IgD-negative memory B cell (primary cell): ENCODE measurements at regions not wholly inside any gene's neighbourhood (a gene's known extent, or its start where the extent isn't known, plus 50 kb on each side); places are given as distances from the start of the nearest gene placed in this dataset.
A peak's percentile ranks its signal among the peaks of the same experiment; 100 is the strongest.
"Not testable (repeated sequence)": the region's sequence is repeated elsewhere in the genome, so short reads cannot be mapped to it uniquely, and the experiment has no call there.

Experiments used
- H3K27ac Mint-ChIP-seq, 3 donors: one replicate each; pipeline ENCODE4 v1.8.0; 2020 to 2022; ENCODE audit warnings: mild to moderate bottlenecking in 3 of 3, mixed read lengths in 3 of 3, moderate library complexity in 1 of 3
- H3K27me3 Mint-ChIP-seq: one replicate; pipeline ENCODE4 v1.8.0; 2021; ENCODE audit warnings: mixed read lengths
- H3K36me3 Mint-ChIP-seq: one replicate; pipeline ENCODE4 v1.8.0; 2020; ENCODE audit warnings: mild to moderate bottlenecking, mixed read lengths
- H3K4me1 Mint-ChIP-seq, 3 donors: one replicate each; pipeline ENCODE4 v1.8.0; 2020 to 2022; ENCODE audit warnings: mixed read lengths in 3 of 3, mild to moderate bottlenecking in 1 of 3
- H3K4me3 Mint-ChIP-seq, 4 donors: one replicate each; pipeline ENCODE4 v1.8.0; 2020 to 2022; ENCODE audit warnings: mild to moderate bottlenecking in 4 of 4, mixed read lengths in 4 of 4, moderate library complexity in 3 of 4
- H3K9me3 Mint-ChIP-seq, 3 donors: one replicate each; pipeline ENCODE4 v1.8.0; 2020 to 2021; ENCODE audit warnings: mixed read lengths in 3 of 3, mild to moderate bottlenecking in 1 of 3

GRCh38 chr11:96483374-96483955 lies 93.7 kb downstream of the JRKL start:
- no peaks in the 10 kb centered on the region for H3K4me1 Mint-ChIP-seq
- no peaks in the 10 kb centered on the region for H3K36me3 Mint-ChIP-seq
- H3K27ac Mint-ChIP-seq: no peak overlapping the region
- no peak overlapping the region for H3K4me3 Mint-ChIP-seq
- H3K9me3 Mint-ChIP-seq: no peaks in the 10 kb centered on the region
- peaks cover 14% of the 10 kb centered on the region for H3K27me3 Mint-ChIP-seq

- Mint-ChIP-seq H3K27me3 (peaks cover 14% of the 10 kb centered on the region), H3K4me3 (no peak overlapping the region)
Measured at GRCh38 chr11:96484361-96484760, 94.5 kb downstream of the JRKL start.

DNA sequence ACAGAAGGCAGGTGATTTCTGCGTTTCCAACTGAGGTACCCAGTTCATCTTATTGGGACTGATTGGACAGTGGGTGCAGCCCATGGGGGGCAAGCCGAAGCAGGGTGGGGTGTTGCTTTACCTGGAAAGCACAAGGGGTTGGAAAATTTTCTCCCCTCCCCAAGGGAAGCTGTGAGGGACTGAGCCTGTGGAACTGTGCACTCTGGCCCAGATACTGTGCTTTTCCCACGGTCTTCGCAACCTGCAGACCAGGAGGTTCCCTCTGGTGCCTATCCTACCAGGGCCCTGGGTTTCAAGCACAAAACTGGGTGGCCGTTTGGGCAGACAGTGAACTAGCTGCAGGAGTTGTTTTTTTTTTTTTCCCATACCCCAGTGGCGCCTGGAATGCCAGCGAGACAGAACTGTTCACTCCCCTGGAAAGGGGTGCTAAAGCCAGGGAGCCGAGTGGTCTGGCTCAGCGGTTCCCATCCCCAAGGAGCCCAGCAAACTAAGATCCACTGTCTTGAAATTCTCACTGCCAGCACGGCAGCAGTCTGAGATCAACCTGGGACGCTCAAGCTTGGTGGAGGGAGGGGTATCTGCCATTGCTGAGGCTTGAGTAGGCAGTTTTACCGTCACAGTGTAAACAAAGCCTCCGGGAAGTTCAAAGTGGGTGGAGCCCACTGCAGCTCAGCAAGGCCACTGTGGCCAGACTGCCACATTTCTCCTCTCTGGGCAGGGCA lies 97.2 kb downstream of the JRKL start:
- no peak overlapping the region for H3K4me3 Mint-ChIP-seq
- H3K9me3 Mint-ChIP-seq: peaks cover 0 to 4% (median 3%) of the 10 kb centered on the region in 3 donors
- H3K4me1 Mint-ChIP-seq: no peaks in the 10 kb centered on the region
- no peak overlapping the region for H3K27ac Mint-ChIP-seq
- no peaks in the 10 kb centered on the region for H3K36me3 Mint-ChIP-seq
- H3K27me3 Mint-ChIP-seq: peaks cover 14% of the 10 kb centered on the region

More at GRCh38 chr11:96484361-96484760, 94.5 kb downstream of the JRKL start:
- Mint-ChIP-seq H3K27ac (peak overlapping the region in 1 of 3 donors; percentile 45), H3K36me3 (no peaks in the 10 kb centered on the region), H3K9me3 (no peaks in the 10 kb centered on the region), H3K4me1 (no peaks in the 10 kb centered on the region)

DNA sequence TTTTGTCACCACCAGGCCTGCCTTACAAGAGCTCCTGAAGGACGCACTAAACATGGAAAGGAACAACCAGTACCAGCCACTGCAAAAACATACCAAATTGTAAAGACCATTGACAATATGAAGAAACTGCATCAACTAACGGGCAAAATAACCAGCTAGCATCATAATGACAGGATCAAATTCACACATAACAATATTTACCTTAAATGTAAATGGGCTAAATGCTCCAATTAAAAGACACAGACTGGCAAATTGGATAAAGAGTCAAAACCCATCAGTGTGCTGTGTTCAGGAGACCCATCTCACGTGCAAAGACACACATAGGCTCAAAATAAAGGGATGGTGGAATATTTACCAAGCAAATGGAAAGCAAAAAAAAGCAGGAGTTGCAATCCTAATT lies 99.1 kb downstream of the JRKL start:
- H3K36me3 Mint-ChIP-seq, H3K9me3 Mint-ChIP-seq, H3K4me3 Mint-ChIP-seq, H3K27ac Mint-ChIP-seq, H3K4me1 Mint-ChIP-seq: not testable (repeated sequence)
- peaks cover 12% of the 10 kb centered on the region for H3K27me3 Mint-ChIP-seq

DNA sequence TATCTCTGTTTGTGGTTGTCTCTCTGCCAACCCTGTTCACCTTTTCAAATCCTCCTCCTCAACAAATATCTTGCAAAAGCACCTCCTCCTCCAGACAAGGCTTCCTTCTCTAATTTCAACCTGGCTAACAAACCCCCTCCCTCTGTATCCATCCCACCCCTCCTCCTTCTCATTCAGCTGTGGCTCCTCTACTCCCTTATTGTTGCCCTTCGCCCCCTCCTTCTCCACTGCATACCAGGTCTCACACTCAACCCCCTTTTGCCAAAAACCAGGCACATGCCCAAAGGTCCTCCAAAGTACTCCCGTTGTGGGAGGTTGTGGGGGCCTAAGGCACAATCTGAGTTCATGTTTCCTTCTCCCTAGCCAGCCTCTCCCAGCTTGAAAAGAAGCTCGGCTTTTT lies 110.6 kb downstream of the JRKL start:
- Mint-ChIP-seq H3K36me3 (no peaks in the 10 kb centered on the region), H3K4me1 (no peaks in the 10 kb centered on the region), H3K9me3 (peaks cover 0 to 2% (median 0%) of the 10 kb centered on the region in 3 donors), H3K27me3 (peaks cover 6% of the 10 kb centered on the region), H3K27ac (peak overlapping the region in 1 of 3 donors; percentile 57), H3K4me3 (no peak overlapping the region)

- no peaks in the 10 kb centered on the region for H3K36me3 Mint-ChIP-seq
- no peaks in the 10 kb centered on the region for H3K4me1 Mint-ChIP-seq
- no peaks in the 10 kb centered on the region for H3K9me3 Mint-ChIP-seq
- H3K27me3 Mint-ChIP-seq: no peaks in the 10 kb centered on the region
- H3K27ac Mint-ChIP-seq: no peak overlapping the region
- H3K4me3 Mint-ChIP-seq: no peak overlapping the region
Measured at GRCh38 chr11:96506041-96506440, 116.2 kb downstream of the JRKL start.

- no peaks in the 10 kb centered on the region for H3K36me3 Mint-ChIP-seq
- no peaks in the 10 kb centered on the region for H3K4me1 Mint-ChIP-seq
- H3K27me3 Mint-ChIP-seq: no peaks in the 10 kb centered on the region
- no peak overlapping the region for H3K27ac Mint-ChIP-seq
- H3K9me3 Mint-ChIP-seq: no peaks in the 10 kb centered on the region
- H3K4me3 Mint-ChIP-seq: no peak overlapping the region
Measured at GRCh38 chr11:96506953-96507354, 117.1 kb downstream of the JRKL start.

DNA sequence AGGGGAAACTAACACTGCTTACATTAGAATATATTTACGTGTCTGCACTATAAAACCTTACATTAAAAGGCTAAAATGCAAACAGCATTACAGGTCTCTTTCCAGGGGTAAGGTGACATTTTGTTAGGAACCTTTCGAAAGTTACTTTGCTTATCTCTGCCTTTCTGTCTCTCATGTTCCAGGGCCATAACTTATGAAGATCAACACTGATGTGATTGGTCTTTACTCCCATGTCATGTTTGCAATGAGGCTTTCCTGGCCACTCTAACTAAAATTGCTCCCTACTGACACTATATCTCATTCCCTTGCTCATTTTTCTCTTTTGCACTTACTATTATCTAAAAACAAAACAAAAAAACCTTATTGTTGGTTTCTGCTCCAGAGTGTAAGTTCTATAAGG lies 119.0 kb downstream of the JRKL start:
- no peaks in the 10 kb centered on the region for H3K36me3 Mint-ChIP-seq
- no peaks in the 10 kb centered on the region for H3K4me1 Mint-ChIP-seq
- H3K27ac Mint-ChIP-seq: no peak overlapping the region
- H3K27me3 Mint-ChIP-seq: no peaks in the 10 kb centered on the region
- H3K9me3 Mint-ChIP-seq: no peaks in the 10 kb centered on the region
- no peak overlapping the region for H3K4me3 Mint-ChIP-seq

DNA sequence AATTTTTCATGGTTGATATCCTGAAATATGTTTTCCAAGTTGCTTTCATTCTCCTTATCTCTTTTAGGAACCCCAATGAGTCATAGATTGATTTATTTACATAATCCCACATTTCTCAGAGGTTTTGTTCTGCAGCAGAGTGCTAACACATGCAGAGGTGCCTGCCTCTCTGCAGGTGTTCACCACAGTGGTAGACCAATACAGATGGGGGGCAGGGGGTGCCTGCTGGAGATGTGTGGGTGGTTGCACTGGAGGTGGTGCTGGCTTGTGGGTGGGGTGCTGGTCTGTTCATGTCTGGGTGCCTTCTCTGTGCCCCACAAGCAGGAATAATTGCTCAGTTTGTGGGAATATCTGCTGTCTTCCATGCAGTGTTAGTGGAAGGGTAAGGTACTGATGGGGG lies 131.1 kb downstream of the JRKL start:
- Mint-ChIP-seq H3K9me3 (peaks cover 1 to 8% (median 2%) of the 10 kb centered on the region in 3 donors), H3K27ac (no peak overlapping the region), H3K36me3 (no peaks in the 10 kb centered on the region), H3K4me3 (no peak overlapping the region), H3K27me3 (peaks cover 4% of the 10 kb centered on the region), H3K4me1 (no peaks in the 10 kb centered on the region)

- no peaks in the 10 kb centered on the region for H3K4me1 Mint-ChIP-seq
- no peak overlapping the region for H3K27ac Mint-ChIP-seq
- peaks cover 3 to 8% (median 4%) of the 10 kb centered on the region in 3 donors for H3K9me3 Mint-ChIP-seq
- peaks cover 2% of the 10 kb centered on the region for H3K36me3 Mint-ChIP-seq
- no peak overlapping the region for H3K4me3 Mint-ChIP-seq
- peaks cover 4% of the 10 kb centered on the region for H3K27me3 Mint-ChIP-seq
Measured at GRCh38 chr11:96523656-96524055, 133.8 kb downstream of the JRKL start.

- Mint-ChIP-seq H3K4me1 (no peaks in the 10 kb centered on the region), H3K4me3 (no peak overlapping the region), H3K36me3 (peaks cover 2% of the 10 kb centered on the region), H3K27me3 (peaks cover 4% of the 10 kb centered on the region), H3K9me3 (peaks cover 4 to 11% (median 7%) of the 10 kb centered on the region in 3 donors), H3K27ac (no peak overlapping the region)
Measured at GRCh38 chr11:96524475-96524874, 134.7 kb downstream of the JRKL start.

- no peak overlapping the region for H3K4me3 Mint-ChIP-seq
- no peaks in the 10 kb centered on the region for H3K27me3 Mint-ChIP-seq
- peaks cover 8 to 20% (median 13%) of the 10 kb centered on the region in 3 donors for H3K9me3 Mint-ChIP-seq
- no peaks in the 10 kb centered on the region for H3K4me1 Mint-ChIP-seq
- peaks cover 2% of the 10 kb centered on the region for H3K36me3 Mint-ChIP-seq
- no peak overlapping the region for H3K27ac Mint-ChIP-seq
Measured at GRCh38 chr11:96530473-96530872, 140.7 kb downstream of the JRKL start.

GRCh38 chr11:96538104-96538503 lies 148.3 kb downstream of the JRKL start:
- Mint-ChIP-seq H3K9me3 (peaks cover 2 to 3% (median 2%) of the 10 kb centered on the region in 3 donors), H3K36me3 (no peaks in the 10 kb centered on the region), H3K27me3 (no peaks in the 10 kb centered on the region), H3K4me1 (no peaks in the 10 kb centered on the region), H3K4me3 (no peak overlapping the region), H3K27ac (no peak overlapping the region)

DNA sequence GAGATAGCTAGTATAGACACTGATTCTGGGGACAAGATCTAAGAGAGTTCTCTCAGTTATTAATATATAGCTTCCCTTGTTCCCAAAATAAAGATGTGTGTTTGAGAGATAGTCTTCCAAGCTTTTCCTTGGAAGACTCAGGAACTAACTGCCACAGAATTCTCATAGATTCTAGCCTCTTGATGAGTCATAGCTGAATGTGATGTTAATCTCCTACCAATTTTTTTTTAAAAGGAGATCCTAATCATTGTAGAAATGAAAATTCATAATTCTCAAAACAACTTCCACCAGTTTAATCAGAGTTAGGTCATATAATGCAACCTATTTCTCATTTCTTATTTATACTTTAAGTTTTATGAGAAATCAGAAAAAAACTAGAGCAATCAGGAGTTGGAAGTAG lies 148.8 kb downstream of the JRKL start:
- H3K4me1 Mint-ChIP-seq: no peaks in the 10 kb centered on the region
- H3K9me3 Mint-ChIP-seq: no peaks in the 10 kb centered on the region
- H3K27me3 Mint-ChIP-seq: no peaks in the 10 kb centered on the region
- H3K4me3 Mint-ChIP-seq: no peak overlapping the region
- no peak overlapping the region for H3K27ac Mint-ChIP-seq
- no peaks in the 10 kb centered on the region for H3K36me3 Mint-ChIP-seq

- Mint-ChIP-seq H3K9me3 (no peaks in the 10 kb centered on the region), H3K4me3 (no peak overlapping the region), H3K36me3 (no peaks in the 10 kb centered on the region), H3K27me3 (no peaks in the 10 kb centered on the region), H3K4me1 (no peaks in the 10 kb centered on the region), H3K27ac (no peak overlapping the region)
Measured at GRCh38 chr11:96540875-96541274, 151.1 kb downstream of the JRKL start.

DNA sequence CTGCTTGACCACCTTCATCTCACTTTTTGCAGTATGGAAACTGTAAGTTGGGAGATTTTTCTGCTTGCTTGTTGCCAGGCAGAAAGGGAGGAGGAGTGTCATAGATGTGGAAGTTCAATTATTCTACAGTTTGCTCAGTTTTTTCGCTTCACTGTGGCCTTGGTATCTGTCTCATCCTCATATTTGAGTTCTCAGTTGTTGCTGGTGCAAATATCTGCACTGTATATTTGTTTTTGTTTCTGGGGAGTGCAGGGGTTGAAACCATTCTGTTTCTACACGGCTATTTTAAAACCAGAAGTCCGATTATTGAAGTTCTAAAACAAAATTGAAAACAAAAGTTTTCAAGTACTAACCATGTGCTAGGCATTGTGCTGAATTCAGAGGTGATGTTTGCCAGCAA lies 153.4 kb downstream of the JRKL start:
- H3K27ac Mint-ChIP-seq: no peak overlapping the region
- H3K36me3 Mint-ChIP-seq: no peaks in the 10 kb centered on the region
- H3K27me3 Mint-ChIP-seq: no peaks in the 10 kb centered on the region
- no peaks in the 10 kb centered on the region for H3K9me3 Mint-ChIP-seq
- no peaks in the 10 kb centered on the region for H3K4me1 Mint-ChIP-seq
- no peak overlapping the region for H3K4me3 Mint-ChIP-seq
